ENCODE measurements at regions not wholly inside any gene's neighbourhood (a gene's known extent, or its start where the extent isn't known, plus 50 kb on each side); places are given as distances from the start of the nearest gene placed in this dataset.

- whole genome bisulfite sequencing (ENCODE audit: insufficient coverage) = 86% methylated on average over 9 of the region's 9 CpGs
- no peak for DNase-seq
- Histone ChIP-seq H2AFZ (ENCODE audit: insufficient read depth, low read depth, low read length, poor library complexity, severe bottlenecking) (no peak overlapping the region), H3K4me1 (ENCODE audit: control insufficient read depth in 1 of 2, insufficient read depth in 2 of 2, low read length in 2 of 2) (no peaks in the 10 kb centered on the region), H3K9ac (ENCODE audit: insufficient read depth, low read length, poor library complexity, severe bottlenecking) (no peak overlapping the region), H3K27ac (ENCODE audit: low read depth in 1 of 2, low read length in 2 of 2) (no peak overlapping the region), H3K4me2 (replicated peaks; ENCODE audit: extremely low read depth, low read length, poor library complexity, severe bottlenecking) (no peak overlapping the region), H3K9me3 (replicated peaks in 1 of 2; ENCODE audit: control insufficient read depth in 1 of 2, insufficient read depth in 1 of 2, low read length in 2 of 2) (no peaks in the 10 kb centered on the region), H3K79me2 (ENCODE audit: insufficient read depth, low read length) (no peaks in the 10 kb centered on the region), H4K20me1 (ENCODE audit: insufficient read depth, low read length) (no peaks in the 10 kb centered on the region), H3K27me3 (ENCODE audit: control insufficient read depth in 2 of 2, insufficient read depth in 2 of 2, low read length in 2 of 2) (no peaks in the 10 kb centered on the region), H3K4me3 (replicated peaks in 1 of 3; ENCODE audit: low read depth in 2 of 3, low read length in 3 of 3) (no peak overlapping the region), H3K36me3 (replicated peaks in 1 of 2; ENCODE audit: control insufficient read depth in 1 of 2, insufficient read depth in 2 of 2, low read length in 2 of 2) (no peaks in the 10 kb centered on the region)
- Mint-ChIP-seq H3K36me3 (no peaks in the 10 kb centered on the region), H3K27ac (no peak overlapping the region), H3K9me3 (peaks cover 0 to 11% (median 3%) of the 10 kb centered on the region in 7 donors), H3K4me1 (no peaks in the 10 kb centered on the region), H3K27me3 (ENCODE audit: low read depth in 3 of 3) (peaks cover 0 to 11% (median 0%) of the 10 kb centered on the region in 3 donors), H3K4me3 (no peak overlapping the region)
- intact Hi-C loops (cut with micrococcal nuclease) = no loop called here
- no peak for TF ChIP-seq CTCF (IDR thresholded peaks at IDR 0.05)
Measured at GRCh38 chr13:111599791-111600190, 279.3 kb downstream of the TEX29 start.

GRCh38 chr13:111602874-111603273 is 282.4 kb downstream of the TEX29 start:
- Histone ChIP-seq H2AFZ (ENCODE audit: insufficient read depth, low read depth, low read length, poor library complexity, severe bottlenecking) (no peak overlapping the region), H3K4me1 (ENCODE audit: control insufficient read depth in 1 of 2, insufficient read depth in 2 of 2, low read length in 2 of 2) (no peaks in the 10 kb centered on the region), H3K4me3 (replicated peaks in 1 of 3; ENCODE audit: low read depth in 2 of 3, low read length in 3 of 3) (no peak overlapping the region), H3K27ac (ENCODE audit: low read depth in 1 of 2, low read length in 2 of 2) (no peak overlapping the region), H3K27me3 (ENCODE audit: control insufficient read depth in 2 of 2, insufficient read depth in 2 of 2, low read length in 2 of 2) (no peaks in the 10 kb centered on the region), H3K36me3 (replicated peaks in 1 of 2; ENCODE audit: control insufficient read depth in 1 of 2, insufficient read depth in 2 of 2, low read length in 2 of 2) (no peaks in the 10 kb centered on the region), H3K79me2 (ENCODE audit: insufficient read depth, low read length) (no peaks in the 10 kb centered on the region), H3K4me2 (replicated peaks; ENCODE audit: extremely low read depth, low read length, poor library complexity, severe bottlenecking) (no peak overlapping the region), H4K20me1 (ENCODE audit: insufficient read depth, low read length) (no peaks in the 10 kb centered on the region), H3K9ac (ENCODE audit: insufficient read depth, low read length, poor library complexity, severe bottlenecking) (no peak overlapping the region), H3K9me3 (replicated peaks in 1 of 2; ENCODE audit: control insufficient read depth in 1 of 2, insufficient read depth in 1 of 2, low read length in 2 of 2) (peaks cover 0 to 4% of the 10 kb centered on the region in 2 donors)
- no peak overlapping the region for H3K4me3 Mint-ChIP-seq
- peaks cover 0 to 8% (median 2%) of the 10 kb centered on the region in 7 donors for H3K9me3 Mint-ChIP-seq
- 98% methylated on average over 21 of the region's 21 CpGs for WGBS (ENCODE audit: insufficient coverage)
- TF ChIP-seq CTCF (IDR thresholded peaks at IDR 0.05) = no peak
- peaks cover 0 to 7% (median 0%) of the 10 kb centered on the region in 3 donors for H3K27me3 Mint-ChIP-seq (ENCODE audit: low read depth in 3 of 3)
- peak overlapping the region in 1 of 7 donors; percentile 78 for H3K27ac Mint-ChIP-seq
- intact Hi-C loops (cut with micrococcal nuclease) = no loop called here
- no peak for DNase-seq
- no peaks in the 10 kb centered on the region for H3K4me1 Mint-ChIP-seq
- H3K36me3 Mint-ChIP-seq = no peaks in the 10 kb centered on the region

Data from CD14-positive monocyte (primary cell).